GM18868 (cell line): ENCODE measurements at regions not wholly inside any gene's neighbourhood (a gene's known extent, or its start where the extent isn't known, plus 50 kb on each side); places are given as distances from the start of the nearest gene placed in this dataset.

Source experiments
- ATAC-seq: cut with Tn5 transposase; IDR thresholded peaks from one replicate; pipeline ENCODE4 v1.9.1; 2021; ENCODE audit warnings: mild to moderate bottlenecking, moderate library complexity; ENCODE audit not compliant: unreplicated experiment

DNA sequence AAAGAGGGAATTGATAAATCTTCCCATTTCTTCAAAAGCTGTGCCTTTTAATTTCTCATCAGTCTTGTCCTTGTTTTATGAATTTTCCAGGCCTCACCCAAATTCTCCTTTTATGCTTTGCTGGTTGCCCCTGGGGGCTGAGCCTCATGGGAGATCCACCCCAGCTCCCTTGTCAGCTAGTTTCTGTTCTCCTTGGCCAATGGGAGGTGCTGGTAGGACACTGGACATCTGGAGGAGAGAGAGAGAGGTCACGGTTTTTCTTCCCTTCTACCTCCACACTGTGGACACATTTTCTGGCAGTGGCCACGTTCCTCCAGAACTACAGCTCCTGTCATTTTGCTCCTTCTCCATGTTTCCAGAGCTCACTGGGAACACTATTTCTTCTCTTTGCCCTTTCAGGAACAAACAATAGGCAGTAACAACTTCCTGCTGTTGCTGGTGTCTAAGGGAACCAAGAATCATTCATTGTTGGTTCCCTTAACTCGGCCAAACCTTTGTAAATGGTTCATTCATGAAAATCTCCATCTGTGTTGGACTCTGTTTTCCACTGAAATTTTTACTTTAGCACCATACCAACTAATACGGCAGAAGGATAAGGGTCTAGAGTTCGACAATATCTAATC, 334.5 kb downstream of the GPAT3 start:
- ATAC-seq, result no peak

- ATAC-seq, result no peak
These were observed 331.1 kb downstream of the GPAT3 start for GRCh38 chr4:83866834-83867621.

GRCh38 chr4:83865417-83866150, 329.7 kb downstream of the GPAT3 start:
- no peak for ATAC-seq

GRCh38 chr4:83864097-83864817, 328.3 kb downstream of the GPAT3 start:
- ATAC-seq, result no peak

DNA sequence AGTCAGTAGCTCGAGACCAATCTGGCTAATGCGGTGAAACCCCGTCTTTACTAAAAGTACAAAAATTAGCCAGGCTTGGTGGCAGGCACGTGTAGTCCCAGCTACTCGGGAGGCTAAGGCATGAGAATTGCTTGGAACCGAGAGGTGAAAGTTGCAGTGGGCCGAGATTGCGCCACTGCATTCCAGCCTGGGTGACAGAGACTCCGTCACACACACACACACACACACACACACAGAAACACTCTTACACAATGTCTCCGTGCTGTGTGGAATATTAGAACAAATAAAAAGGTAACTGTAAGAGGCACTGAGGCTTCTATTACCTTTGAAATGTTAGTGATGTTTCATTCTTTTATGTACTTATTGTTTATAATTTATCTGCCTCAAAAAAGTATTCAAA, 326.6 kb downstream of the GPAT3 start:
- no peak for ATAC-seq

GRCh38 chr4:83860200-83860599, 324.3 kb downstream of the GPAT3 start:
- no peak for ATAC-seq

DNA sequence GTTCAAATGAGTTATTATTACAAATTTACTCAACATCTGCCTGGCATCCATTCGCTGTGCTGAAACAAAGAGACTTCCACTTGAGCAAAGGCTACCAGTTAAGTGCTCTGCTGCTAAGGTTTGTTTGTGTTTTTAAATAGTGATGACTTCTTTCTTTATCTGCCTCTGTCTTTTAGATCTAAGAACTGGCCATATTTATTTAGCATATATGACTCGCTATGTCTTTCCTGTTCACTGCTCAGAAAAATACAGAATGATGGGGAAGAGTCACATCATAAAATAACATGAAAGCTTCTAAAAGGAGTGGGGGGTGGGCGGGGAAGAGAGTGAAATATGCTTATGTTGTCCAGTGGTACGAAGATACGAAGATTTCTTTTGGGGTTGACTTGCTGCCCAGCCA, 322.2 kb downstream of the GPAT3 start:
- ATAC-seq, result no peak

DNA sequence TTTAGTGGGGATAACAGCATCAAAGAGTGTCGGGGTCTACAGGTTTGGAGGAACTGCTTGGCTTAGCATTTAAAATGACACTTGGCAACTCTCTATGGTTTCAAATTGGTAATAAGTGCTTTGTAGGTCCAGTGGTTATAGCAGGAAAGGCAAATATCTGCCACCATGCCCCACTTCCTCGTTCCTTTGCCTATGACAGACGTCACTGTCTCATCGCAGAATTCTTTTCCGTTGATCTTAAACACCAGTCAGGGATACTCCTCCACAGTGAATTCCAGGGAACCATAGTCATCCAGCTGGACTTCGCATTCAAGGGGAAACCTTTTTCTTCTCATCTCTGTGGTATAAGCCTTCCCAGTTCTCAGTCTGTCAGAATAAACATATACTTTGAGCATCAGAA, 319.1 kb downstream of the GPAT3 start:
- ATAC-seq, result no peak

DNA sequence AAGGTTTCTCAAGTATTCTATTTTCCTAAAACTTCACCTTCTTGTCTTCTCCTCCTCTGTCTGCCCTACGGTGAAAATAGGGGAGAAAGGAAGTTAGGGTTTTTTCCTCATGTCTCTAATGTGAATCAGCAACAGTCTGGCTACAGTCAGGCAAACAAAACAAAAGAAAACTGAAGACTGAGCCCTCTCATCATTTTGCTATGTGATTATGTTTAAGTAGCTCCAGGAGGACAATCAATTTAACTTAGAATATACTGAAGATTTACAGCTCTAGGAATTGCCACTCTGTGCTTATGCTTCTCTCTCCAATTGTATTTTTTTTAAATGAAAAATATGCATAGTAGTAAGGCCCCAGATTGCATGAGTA, 316.2 kb downstream of the GPAT3 start:
- ATAC-seq, result no peak

GRCh38 chr4:83851261-83852084, 315.6 kb downstream of the GPAT3 start:
- no peak for ATAC-seq

GRCh38 chr4:83850435-83850834, 314.5 kb downstream of the GPAT3 start:
- no peak for ATAC-seq

DNA sequence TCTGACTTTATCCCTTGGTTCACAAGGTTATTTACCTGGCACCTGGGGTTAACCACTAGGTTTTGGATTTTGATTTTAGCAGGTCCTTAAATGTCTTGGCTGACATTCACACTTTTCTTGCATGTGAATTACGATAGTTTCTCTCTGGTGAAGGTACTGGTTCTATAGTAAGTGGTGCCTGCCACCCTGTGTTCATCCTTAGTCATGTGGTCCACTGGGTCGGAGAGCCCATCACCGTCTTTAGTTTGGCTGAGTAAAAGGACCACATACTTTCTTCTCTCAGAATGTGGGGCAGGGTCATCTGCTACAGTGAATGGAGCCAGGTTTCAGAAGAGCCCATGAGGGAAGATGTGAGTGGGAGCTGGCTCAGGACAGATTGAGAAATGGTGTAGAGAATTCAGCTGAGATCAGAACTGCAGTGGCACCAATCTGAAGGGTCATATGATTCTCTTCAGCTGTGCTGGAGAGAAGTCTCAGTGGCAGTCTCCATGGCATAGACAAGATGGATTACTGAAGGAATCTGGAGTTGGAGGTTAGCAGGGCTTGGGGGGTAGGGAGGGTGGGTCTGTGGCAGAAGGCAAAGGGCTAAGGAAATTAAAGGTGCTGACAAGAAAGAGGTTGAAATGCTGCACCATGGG, 310.4 kb downstream of the GPAT3 start:
- ATAC-seq, result no peak

- no peak for ATAC-seq
These were observed 303.7 kb downstream of the GPAT3 start for GRCh38 chr4:83839615-83840014.

DNA sequence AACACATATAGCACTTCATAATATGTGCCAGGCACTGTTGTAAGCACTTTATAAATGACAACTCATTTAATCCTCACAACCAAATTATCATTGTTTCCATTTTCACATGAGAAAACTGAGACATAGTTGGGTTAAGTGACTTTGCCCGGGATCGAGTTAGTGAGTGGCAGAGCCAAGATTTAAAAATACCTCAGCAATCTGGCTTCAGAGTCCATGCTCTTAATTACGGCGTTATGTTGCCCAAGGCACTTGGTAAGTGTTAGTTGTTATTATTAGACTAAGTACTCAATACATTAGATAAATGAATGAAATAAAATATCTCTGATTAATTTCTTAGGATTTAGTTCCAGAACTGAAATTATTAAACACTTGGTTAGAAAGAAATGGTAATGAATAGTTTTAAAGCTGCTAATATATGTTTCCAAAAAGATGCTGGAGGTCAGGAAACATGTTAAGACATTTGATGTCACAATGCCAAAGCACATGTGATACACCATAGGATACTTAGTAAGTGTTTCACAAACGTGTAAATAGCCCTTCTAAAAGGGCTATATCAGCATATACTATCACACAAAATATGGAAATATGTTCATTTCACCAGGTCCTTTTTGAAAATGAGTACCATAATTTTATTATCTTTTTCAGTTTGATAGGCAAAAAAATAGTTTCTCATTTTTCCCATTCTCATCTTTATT, 301.9 kb downstream of the GPAT3 start:
- no peak for ATAC-seq

DNA sequence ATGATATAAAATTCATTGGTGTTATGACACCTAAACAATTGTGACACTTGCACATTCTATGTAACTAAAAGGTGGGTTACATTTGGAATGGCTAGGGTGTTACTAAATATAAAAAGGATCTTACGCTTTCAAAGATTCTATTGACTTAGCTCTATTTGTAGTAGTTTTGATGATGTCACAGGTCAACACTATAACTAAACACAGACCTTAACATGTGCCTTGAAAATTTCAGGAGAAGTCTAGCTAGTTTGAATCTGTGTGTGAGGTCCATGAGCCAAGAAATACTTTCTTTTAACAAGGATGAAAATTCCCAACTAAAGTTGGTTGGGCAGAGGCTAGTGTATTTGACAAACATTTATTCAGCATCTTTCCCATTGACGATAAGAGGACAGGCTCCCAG, 298.0 kb downstream of the GPAT3 start:
- no peak for ATAC-seq

DNA sequence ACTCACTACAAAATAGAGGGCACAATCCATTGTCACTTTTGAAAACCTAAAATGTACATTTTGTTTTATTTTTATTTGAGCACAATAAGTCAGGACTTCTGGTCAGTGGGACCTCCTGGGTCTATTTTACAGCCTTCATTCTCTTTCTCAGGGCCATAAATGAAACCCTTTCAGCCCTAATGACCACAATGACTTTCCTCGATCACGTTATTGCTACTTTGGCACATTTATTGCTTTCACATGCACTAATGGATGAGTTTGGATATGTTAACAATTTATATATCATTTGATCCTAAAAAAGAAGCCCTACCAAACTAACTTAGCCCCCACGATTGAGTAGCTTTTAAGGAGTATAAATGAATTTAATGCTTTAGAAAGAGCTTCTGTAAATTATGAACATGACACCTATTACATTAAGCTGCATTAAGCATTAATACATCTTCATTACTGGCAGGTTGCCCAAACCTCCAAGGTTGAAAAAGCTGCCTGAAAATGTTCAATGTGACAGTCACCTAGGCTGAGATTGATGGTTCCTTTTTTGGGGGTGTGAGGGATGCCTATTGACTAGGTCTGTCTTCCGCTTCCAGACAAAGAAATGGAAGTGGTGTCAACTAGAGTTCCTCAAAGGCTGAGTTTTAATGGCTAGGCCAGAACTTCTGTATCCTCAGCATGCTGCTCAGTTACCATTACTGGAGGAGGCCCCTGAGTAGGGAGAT, 296.4 kb downstream of the GPAT3 start:
- no peak for ATAC-seq

GRCh38 chr4:83831588-83831987, 295.7 kb downstream of the GPAT3 start:
- no peak for ATAC-seq

- no peak for ATAC-seq
These were observed 294.4 kb downstream of the GPAT3 start for GRCh38 chr4:83830138-83830888.
